ENCODE measurements at regions not wholly inside any gene's neighbourhood (a gene's known extent, or its start where the extent isn't known, plus 50 kb on each side); places are given as distances from the start of the nearest gene placed in this dataset.

DNA sequence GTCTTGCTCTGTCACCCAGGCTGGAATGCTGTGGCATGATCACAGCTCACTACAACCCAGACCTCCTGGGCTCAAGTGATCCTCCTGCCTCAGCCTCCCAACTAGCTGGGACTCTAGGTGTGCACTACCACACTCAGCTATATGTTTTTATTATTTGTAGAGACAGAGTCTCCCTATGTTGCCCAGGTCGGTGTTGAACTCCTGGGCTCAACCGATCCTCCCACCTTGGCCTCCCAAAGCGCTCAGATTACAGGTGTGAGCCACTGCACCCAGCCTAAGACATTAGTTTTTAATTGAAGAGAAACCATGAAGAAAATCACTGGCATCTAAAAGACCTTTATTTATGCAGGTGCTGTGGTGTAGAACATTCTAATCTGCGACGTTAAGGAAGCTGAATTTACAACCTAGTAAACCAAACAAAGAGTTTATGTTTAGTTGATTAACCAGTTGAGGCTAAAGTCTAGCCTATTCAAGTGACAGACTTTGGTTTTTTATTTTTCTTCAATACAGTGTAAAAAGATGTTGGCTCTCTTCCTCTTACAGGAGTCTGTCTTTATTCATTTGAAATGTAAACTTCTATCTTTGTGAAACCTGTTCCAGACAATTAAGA lies 52.5 kb upstream of the NBL1 start:
- peaks cover 7% of the 10 kb centered on the region for H3K4me1 Mint-ChIP-seq (ENCODE audit: low read depth)
- H3K4me3 Mint-ChIP-seq: no peak overlapping the region
- no peak overlapping the region for H3K27ac Mint-ChIP-seq

DNA sequence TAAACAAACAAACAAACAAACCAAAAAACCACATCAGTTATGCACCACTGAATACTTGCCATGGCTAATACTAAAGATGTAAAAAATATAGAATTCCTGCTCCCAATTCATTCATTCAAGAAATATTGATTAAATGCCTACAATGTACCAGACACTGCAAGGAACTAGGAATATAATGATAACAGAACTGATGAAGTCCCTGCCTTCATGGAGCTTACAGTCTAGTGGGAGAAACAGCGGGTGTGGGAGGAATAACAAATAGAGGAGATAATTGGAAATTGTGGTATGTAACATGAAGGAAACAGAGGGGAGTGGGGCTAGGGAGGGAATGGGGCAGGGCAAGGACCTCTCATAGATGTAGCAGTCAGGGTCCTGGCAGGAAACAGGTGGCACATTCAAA lies 58.6 kb upstream of the NBL1 start:
- H3K36me3 Mint-ChIP-seq (ENCODE audit: low read depth): no peaks in the 10 kb centered on the region
- peaks cover 2% of the 10 kb centered on the region for H3K27me3 Mint-ChIP-seq
- H3K4me3 Mint-ChIP-seq: no peak overlapping the region
- H3K4me1 Mint-ChIP-seq (ENCODE audit: low read depth): peaks cover 10% of the 10 kb centered on the region
- H3K9me3 Mint-ChIP-seq: no peaks in the 10 kb centered on the region
- no peak overlapping the region for H3K27ac Mint-ChIP-seq

More for the DNA sequence above, 52.5 kb upstream of the NBL1 start:
- Mint-ChIP-seq H3K36me3 (ENCODE audit: low read depth) (no peaks in the 10 kb centered on the region), H3K9me3 (no peaks in the 10 kb centered on the region), H3K27me3 (peaks cover 3% of the 10 kb centered on the region)

DNA sequence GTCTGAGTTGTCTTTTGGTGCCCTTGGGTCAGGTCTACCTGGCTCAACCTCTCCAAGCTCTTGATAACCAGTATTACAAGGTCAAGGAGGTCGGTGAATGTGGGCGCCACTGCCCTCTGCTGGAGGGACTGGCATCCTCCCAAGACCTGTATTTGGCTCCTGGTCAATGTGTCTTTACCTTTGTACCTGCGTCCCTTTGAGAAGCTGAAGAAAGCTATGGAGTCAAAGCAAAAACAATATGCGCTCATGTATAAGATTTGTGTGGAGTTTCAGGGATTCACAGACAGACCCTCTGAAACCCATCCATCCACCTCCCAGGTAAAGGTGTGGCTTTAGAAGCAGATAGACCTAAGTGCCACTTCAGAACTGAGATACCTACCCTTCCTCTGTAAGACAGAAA lies 61.8 kb upstream of the NBL1 start:
- Mint-ChIP-seq H3K4me3 (no peak overlapping the region), H3K36me3 (ENCODE audit: low read depth) (no peaks in the 10 kb centered on the region), H3K27ac (no peak overlapping the region), H3K9me3 (no peaks in the 10 kb centered on the region), H3K4me1 (ENCODE audit: low read depth) (peaks cover 15% of the 10 kb centered on the region), H3K27me3 (no peaks in the 10 kb centered on the region)

DNA sequence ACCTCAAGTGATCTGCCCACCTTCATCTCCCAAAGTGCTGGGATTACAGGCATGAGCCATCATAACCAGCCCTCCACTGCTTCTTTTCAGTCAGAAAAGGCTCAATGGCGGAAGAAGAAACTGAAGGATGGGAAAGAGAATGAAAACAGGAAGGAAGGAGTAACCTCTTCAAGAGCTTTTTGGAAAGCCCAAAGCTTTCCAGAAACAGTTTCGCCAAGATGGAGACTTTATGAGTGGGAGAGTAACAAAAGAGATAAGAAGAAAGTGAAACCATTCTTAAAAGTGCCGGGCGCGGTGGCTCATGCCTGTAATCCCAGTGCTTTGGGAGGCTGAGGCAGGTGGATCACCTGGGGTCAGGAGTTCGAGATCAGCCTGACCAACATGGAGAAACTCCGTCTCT lies 62.7 kb upstream of the NBL1 start:
- Mint-ChIP-seq H3K27me3 (no peaks in the 10 kb centered on the region), H3K4me3 (no peak overlapping the region), H3K27ac (no peak overlapping the region), H3K36me3 (ENCODE audit: low read depth) (no peaks in the 10 kb centered on the region), H3K9me3 (no peaks in the 10 kb centered on the region), H3K4me1 (ENCODE audit: low read depth) (peaks cover 15% of the 10 kb centered on the region)

DNA sequence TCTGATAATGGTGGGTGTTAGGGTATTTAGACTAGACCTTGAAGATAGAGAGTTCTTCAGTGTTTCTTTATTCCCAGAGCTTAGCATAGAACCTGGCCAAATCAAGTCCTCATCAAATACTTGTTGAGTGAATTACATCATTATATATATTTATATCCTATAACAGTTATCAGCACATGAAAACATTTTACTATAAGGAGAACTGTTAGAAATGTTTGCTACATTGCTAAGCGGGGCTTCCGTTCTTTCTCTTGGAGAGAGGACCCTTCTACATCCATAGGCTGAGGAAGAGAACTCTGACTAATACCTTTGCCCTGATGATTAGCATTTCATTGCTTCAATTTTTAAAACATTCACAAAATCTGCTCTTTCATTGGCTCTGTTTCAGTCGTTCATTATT lies 66.5 kb upstream of the NBL1 start:
- H3K27ac Mint-ChIP-seq: no peak overlapping the region
- peaks cover 15% of the 10 kb centered on the region for H3K4me1 Mint-ChIP-seq (ENCODE audit: low read depth)
- no peaks in the 10 kb centered on the region for H3K36me3 Mint-ChIP-seq (ENCODE audit: low read depth)
- H3K4me3 Mint-ChIP-seq: no peak overlapping the region
- H3K27me3 Mint-ChIP-seq: peaks cover 7% of the 10 kb centered on the region
- H3K9me3 Mint-ChIP-seq: no peaks in the 10 kb centered on the region

DNA sequence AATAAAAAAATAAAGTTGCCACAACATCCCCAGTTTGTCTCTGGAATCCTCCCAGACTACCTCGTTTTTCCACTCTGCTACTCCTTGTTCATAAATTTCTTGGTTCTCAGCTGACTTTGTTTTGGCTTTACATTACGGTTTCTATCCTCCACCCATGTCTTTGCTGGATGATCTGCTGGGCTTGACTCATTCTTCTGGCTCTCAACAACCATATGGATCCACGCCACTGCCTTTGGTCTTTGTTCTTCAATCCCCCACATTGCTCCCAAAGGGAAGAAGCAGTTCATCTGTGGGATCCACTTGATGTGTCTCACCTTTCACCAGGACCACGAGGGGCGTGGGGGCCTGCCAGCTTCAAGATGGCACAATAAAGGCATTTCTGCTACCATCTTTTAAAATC lies 67.1 kb upstream of the NBL1 start:
- peaks cover 9% of the 10 kb centered on the region for H3K27me3 Mint-ChIP-seq
- H3K9me3 Mint-ChIP-seq: no peaks in the 10 kb centered on the region
- H3K36me3 Mint-ChIP-seq (ENCODE audit: low read depth): no peaks in the 10 kb centered on the region
- H3K4me3 Mint-ChIP-seq: no peak overlapping the region
- H3K27ac Mint-ChIP-seq: peak overlapping the region; percentile 7
- peaks cover 10% of the 10 kb centered on the region for H3K4me1 Mint-ChIP-seq (ENCODE audit: low read depth)

DNA sequence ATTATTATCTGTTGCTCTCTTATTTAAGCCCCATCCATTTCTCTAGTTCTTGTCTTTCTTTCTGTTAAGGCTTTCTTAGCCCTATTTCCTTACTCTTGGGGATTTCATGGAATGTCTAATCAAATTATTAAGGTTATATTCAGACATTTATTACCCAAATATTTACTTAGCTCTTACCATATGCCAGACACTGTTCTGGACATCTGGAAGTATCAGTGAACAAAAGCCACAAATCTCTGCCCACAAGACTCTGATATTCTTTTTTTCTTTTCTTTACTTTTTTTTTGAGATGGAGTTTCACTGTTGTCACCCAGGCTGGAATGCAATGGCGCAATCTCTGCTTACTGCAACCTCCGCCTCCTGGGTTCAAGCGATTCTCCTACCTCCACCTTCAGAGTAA lies 74.3 kb upstream of the NBL1 start:
- no peak overlapping the region for H3K27ac Mint-ChIP-seq
- no peaks in the 10 kb centered on the region for H3K9me3 Mint-ChIP-seq
- H3K27me3 Mint-ChIP-seq: peaks cover 10% of the 10 kb centered on the region
- H3K36me3 Mint-ChIP-seq (ENCODE audit: low read depth): no peaks in the 10 kb centered on the region
- no peak overlapping the region for H3K4me3 Mint-ChIP-seq
- no peaks in the 10 kb centered on the region for H3K4me1 Mint-ChIP-seq (ENCODE audit: low read depth)

DNA sequence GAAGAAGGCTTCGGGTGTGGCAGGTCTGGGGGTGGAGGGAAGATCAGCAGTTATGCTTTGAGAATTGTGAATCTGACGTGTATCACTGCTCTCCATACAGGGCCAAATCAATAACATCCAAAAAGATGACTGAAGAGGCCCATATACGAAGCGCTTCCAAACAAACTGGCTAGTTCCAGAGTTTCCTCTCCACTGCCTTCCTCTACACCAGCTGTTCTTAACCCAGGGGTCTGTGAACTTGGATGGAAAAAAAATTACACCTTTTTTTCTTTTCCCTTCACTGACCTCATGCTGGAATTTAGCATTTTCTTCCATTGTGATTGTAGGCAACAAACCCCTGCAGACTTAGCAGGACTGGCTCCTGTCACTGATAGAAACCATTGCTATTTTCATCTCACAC lies 77.1 kb upstream of the NBL1 start:
- Mint-ChIP-seq H3K36me3 (ENCODE audit: low read depth) (no peaks in the 10 kb centered on the region), H3K4me3 (no peak overlapping the region), H3K27me3 (peaks cover 5% of the 10 kb centered on the region), H3K4me1 (ENCODE audit: low read depth) (no peaks in the 10 kb centered on the region), H3K27ac (no peak overlapping the region), H3K9me3 (no peaks in the 10 kb centered on the region)

DNA sequence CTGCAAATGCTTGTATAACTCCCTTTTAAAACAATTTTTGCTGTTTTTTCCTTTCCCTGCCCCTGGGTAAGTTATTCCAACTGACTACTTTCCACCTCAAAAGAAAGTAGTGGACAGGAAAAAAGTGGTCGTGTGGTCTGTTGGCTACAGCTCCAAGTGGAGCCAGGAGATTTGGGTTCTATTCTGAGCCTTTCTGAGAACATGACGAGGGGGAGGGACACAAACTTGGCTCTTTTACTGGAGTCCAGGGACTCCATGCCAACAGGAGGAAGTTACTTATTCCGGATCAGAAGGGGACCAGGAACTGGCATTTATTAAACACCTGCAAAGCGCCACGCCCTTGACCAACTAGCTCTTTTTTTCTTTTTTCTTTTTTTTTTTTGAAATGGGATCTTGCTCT lies 79.0 kb upstream of the CAPZB start:
- H3K27me3 Mint-ChIP-seq: no peaks in the 10 kb centered on the region
- H3K4me3 Mint-ChIP-seq: no peak overlapping the region
- H3K4me1 Mint-ChIP-seq (ENCODE audit: low read depth): peaks cover 7% of the 10 kb centered on the region
- H3K27ac Mint-ChIP-seq: no peak overlapping the region
- no peaks in the 10 kb centered on the region for H3K9me3 Mint-ChIP-seq
- no peaks in the 10 kb centered on the region for H3K36me3 Mint-ChIP-seq (ENCODE audit: low read depth)

DNA sequence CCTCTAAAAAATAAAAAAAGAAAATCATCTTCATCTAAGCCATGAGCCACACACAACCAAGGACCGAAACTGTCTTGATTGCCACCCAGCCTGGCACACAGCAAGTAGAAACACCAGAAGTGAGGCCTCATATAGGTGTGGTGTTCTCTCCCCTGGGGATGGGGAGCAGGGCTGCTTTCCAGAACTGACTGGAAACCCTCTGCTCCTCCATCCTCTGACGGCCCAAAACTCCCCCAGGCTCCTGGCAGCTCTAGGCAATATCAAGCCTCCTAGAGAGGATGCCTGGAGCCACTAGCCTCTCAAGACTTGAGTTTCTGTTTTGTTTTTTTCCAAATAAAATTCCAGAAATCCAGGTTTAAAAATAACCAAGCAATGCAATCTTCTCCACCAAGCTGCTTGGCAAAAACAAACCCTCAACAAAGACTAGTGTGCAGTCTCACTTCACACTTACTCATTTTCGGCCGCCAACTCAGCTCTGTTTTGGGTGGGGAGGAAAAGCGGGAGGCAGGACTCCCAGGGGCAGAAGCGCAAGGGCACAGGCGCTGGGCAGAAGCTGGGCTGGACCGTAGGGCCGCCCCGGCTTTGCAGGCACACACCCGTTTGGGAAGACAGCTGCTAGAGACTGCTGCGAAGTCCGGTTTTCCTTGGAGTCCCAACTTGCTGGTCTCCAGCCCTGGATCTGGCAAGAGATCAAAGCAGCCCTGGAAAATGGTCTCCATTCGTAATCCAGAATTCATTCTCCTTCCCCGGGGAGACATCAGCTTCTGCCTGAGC lies 78.2 kb upstream of the CAPZB start:
- Mint-ChIP-seq H3K27me3 (no peaks in the 10 kb centered on the region), H3K9me3 (no peaks in the 10 kb centered on the region), H3K4me3 (no peak overlapping the region), H3K36me3 (ENCODE audit: low read depth) (no peaks in the 10 kb centered on the region), H3K27ac (no peak overlapping the region), H3K4me1 (ENCODE audit: low read depth) (peaks cover 14% of the 10 kb centered on the region)

DNA sequence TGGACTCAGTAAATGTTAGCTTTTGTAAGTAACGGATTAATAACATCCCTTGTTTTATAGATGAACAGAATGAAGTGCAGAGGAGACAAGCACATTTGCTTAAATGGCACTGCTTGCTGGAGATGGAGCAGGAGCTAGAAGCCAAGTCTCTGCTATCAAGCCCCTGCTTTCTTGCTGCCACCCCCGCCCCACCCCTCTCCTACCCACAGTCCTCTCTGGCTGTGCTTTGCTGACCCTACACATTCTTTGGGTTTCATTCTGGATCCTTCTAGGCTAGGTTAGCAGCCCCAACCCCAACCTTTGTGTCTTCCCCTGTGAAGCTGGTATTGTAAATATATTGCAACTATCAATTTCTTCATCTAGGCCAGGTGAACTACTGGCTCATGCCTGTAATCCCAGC lies 77.5 kb upstream of the CAPZB start:
- Mint-ChIP-seq H3K27ac (no peak overlapping the region), H3K4me3 (no peak overlapping the region), H3K9me3 (no peaks in the 10 kb centered on the region), H3K36me3 (ENCODE audit: low read depth) (no peaks in the 10 kb centered on the region), H3K27me3 (no peaks in the 10 kb centered on the region), H3K4me1 (ENCODE audit: low read depth) (peaks cover 14% of the 10 kb centered on the region)

DNA sequence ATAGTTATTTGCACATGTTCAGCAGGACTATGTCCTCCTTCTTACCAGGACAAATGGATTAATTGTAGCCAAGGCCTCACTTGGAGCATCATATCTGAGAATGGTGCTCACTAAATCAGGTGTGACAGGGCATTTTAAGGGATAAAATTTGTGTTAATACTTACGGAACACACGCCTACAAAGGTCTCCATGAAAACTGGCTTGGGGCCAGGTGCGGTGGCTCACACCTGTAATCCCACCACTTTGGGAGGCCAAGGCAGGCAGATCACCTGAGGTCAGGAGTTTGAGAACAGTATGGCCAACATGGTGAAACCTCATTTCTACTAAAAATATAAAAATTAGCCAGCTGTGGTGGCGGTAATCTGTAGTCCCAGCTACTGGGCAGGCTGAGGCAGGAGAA lies 75.1 kb upstream of the CAPZB start:
- H3K9me3 Mint-ChIP-seq: no peaks in the 10 kb centered on the region
- H3K27me3 Mint-ChIP-seq: peaks cover 3% of the 10 kb centered on the region
- peaks cover 14% of the 10 kb centered on the region for H3K4me1 Mint-ChIP-seq (ENCODE audit: low read depth)
- no peaks in the 10 kb centered on the region for H3K36me3 Mint-ChIP-seq (ENCODE audit: low read depth)
- no peak overlapping the region for H3K27ac Mint-ChIP-seq
- H3K4me3 Mint-ChIP-seq: no peak overlapping the region

DNA sequence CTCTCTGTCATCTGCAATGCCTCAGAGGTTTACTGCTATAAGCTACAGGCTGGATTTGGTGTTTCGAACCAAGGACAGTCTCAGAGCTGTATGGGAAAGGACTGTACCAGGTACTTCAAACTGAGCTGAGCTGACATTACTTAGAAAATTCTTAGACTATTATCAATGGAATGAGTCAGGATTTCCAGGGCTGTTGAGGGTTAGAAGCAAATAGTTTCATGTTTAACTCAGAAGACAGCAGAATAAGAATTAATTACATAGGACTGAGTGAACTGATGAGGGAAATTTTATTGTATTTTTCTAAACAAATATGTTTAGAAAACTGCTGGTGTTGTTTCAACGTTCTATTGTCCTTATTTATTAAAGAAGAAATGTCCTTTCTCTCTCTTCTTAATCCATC lies 74.3 kb upstream of the CAPZB start:
- H3K36me3 Mint-ChIP-seq (ENCODE audit: low read depth): no peaks in the 10 kb centered on the region
- H3K4me1 Mint-ChIP-seq (ENCODE audit: low read depth): peaks cover 14% of the 10 kb centered on the region
- peaks cover 3% of the 10 kb centered on the region for H3K27me3 Mint-ChIP-seq

DNA sequence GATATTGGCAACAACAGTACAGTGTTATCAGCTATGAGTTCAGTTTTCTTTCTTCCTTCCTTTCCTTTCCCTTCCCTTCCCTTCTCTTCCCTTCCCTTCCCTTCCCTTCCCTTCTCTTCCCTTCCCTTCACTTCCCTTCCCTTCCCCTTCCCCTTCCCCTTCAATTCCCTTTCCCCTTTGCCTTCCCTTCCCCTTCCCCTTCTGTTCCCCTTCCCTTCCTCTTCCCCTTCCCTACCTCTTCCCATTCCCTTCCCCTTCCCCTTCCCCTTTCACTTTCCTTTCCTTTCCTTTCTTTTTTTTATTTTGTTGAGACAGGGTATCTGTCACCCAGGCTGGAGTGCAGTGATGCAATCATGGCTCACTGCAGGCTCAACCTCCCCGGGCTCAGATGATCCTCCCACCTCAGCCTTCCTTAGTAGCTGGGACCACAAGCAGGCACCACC lies 72.3 kb upstream of the CAPZB start:
- H3K9me3 Mint-ChIP-seq: no peaks in the 10 kb centered on the region
- peaks cover 3% of the 10 kb centered on the region for H3K27me3 Mint-ChIP-seq
- no peak overlapping the region for H3K4me3 Mint-ChIP-seq
- H3K27ac Mint-ChIP-seq: no peak overlapping the region
- peaks cover 14% of the 10 kb centered on the region for H3K4me1 Mint-ChIP-seq (ENCODE audit: low read depth)
- no peaks in the 10 kb centered on the region for H3K36me3 Mint-ChIP-seq (ENCODE audit: low read depth)

More for the DNA sequence above, 74.3 kb upstream of the CAPZB start:
- no peaks in the 10 kb centered on the region for H3K9me3 Mint-ChIP-seq
- H3K27ac Mint-ChIP-seq: no peak overlapping the region
- no peak overlapping the region for H3K4me3 Mint-ChIP-seq

DNA sequence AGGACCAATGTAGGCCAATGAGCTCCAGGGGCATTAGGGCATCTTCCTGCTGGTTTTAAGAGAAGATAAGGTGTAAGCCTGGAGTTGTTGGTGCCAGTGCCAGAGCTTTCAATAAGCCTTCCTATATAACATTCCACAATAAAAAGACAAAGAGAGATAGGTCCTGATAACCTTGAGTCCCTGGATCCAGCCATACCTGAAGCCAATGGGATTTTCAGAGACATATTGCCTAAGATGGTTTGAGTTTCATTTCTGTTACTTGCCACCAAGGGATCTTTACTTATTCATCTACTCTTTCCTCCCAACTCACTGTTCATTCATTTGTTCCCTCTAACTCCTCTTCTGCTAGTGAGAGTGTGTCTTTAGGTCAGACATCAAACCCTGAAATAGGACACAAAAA lies 68.8 kb upstream of the CAPZB start:
- no peaks in the 10 kb centered on the region for H3K36me3 Mint-ChIP-seq (ENCODE audit: low read depth)
- H3K27me3 Mint-ChIP-seq: peaks cover 3% of the 10 kb centered on the region
- no peaks in the 10 kb centered on the region for H3K9me3 Mint-ChIP-seq
- no peak overlapping the region for H3K4me3 Mint-ChIP-seq
- peaks cover 4% of the 10 kb centered on the region for H3K4me1 Mint-ChIP-seq (ENCODE audit: low read depth)
- H3K27ac Mint-ChIP-seq: no peak overlapping the region

Measured in stimulated activated naive CD8-positive, alpha-beta T cell treated with anti-CD3 and anti-CD28 coated beads, Interleukin-15, Interleukin-2, amounts not matched to agents 100 ng/mL and 50 ng/mL, for 24 hours (primary cell).